ENCODE measurements at regions not wholly inside any gene's neighbourhood (a gene's known extent, or its start where the extent isn't known, plus 50 kb on each side); places are given as distances from the start of the nearest gene placed in this dataset.

DNA sequence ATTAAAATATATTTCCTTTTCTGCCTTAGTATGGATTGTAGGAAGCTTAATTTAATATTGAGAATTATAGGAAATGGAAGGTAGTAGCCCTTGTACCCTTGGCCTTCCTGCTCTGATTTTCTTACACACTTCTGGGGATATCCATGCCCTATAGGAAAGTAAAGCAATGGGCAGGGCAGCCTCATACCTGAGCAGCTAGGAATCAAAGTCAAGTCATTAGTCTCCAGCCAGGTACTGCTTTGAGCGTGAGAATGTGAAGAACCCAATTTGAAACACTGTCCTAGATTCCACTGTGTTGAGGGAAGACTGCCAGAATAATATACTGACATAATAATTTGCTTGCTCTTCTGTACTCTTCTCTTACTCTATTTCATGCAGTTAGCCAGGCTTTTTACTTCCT is 51.0 kb upstream of the L3MBTL3 start:
- no peak for DNase-seq (ENCODE audit: low spot score)

DNA sequence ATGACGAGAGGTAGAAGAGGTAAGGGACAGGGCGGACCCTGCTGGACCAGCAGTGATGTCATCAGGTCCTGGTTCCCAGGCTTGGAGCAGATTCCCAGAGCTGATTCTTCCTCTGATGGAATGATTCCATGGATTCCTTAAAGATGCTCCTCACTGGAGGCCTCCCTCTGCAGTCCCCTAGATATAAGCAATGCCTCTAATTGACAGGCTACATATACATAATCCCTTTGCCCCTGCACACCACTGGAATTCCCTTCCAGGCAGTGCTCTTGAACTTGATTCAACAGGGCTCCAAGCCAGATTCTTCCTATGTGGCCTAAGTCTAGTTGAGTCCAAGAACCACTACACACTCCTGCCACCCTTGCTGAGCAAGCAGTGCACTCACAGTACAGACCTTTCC is 52.3 kb upstream of the L3MBTL3 start:
- no peak for DNase-seq (ENCODE audit: low spot score)

DNA sequence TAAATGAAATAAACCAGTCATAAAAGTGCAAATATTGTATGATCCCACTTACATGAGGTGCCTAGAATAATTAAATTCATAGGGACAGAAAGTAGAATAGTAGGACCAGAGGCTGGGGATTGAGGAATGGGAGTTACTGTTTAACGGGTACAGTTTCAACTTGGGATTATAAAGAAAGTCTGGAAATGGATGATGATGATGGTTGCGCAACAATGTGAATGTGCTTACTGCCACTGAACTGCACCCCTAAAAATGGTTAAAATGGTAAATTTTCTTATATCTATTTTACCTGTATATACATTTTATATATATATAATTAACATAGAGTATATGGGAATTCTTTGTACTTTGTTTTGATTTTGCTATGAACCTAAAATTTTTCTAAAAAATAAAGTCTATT is 53.3 kb upstream of the L3MBTL3 start:
- no peak for DNase-seq (ENCODE audit: low spot score)

DNA sequence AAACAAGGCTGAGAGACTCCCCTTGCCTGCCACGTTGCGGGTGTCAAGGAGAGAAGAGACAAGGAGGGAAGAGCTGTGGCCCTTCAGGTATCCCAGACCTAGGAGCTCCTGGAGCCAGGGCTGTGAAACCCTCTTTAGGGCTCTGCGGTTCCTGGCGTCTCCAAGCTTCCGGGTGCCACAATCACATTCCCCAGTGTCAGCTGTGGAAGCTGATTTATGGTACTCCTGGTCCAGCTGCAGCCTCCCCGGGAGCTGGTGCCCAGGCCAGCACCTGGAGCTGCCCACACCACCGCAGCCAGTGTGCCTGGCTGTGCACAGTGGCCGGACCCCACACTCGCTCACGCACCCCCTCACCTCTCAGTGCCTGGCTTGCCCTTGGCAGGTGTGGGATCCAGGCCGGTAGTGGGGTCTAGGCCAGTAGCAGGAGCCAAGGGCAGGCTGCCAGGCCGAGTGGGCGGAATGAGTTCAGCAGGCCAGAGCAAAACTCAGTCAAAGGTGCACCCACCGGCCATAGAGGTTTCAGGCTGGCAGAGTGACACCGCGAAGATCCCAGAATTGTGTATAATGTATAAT is 58.9 kb upstream of the L3MBTL3 start:
- no peak for DNase-seq (ENCODE audit: low spot score)

DNA sequence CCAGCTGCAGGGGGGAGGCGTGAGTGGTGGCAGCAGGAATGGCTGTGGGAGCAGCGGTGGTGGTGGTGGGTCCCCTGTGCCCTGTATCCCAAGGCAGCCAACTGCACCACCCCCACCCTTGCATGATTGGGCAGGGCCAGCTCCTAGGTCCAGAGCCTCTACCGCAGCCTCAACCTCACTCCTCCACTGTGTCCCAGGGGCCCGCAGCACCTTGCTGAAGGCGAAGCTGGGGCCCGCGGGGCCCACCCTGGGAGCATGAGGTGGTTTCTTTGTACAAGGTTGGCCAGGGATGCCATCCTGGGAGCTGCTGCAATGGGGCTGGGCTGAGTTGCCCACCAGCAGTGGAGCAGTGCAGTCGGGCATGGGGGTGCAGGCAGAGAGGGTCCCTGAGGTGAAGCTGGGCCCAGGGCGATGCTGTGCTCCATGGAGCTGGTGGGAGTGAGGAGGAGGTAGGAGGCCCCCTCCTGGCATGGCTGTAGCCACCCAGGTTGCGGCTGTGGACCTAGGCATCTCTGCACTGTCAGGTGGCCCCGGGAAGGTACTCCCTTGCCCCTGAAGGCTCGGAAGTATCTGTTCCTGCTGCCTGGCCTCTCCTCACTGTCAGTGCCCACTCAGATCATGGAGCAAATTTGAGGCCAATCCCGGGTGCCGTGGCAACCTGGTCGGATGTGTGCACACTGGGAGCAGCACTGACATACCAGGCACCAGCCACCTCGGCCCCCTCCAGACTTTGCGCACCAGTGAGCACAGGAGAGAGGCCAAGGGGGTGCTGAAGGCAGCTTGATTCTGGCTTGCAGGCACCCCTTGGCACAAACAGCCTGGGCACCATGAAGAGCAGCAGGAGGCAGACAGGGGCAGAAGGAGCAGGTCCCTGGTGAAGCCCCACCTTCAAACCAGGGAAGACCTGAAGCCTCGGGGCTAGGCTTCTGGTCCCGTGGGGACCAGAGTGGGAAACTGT is 60.2 kb upstream of the L3MBTL3 start:
- no peak for DNase-seq (ENCODE audit: low spot score)

DNA sequence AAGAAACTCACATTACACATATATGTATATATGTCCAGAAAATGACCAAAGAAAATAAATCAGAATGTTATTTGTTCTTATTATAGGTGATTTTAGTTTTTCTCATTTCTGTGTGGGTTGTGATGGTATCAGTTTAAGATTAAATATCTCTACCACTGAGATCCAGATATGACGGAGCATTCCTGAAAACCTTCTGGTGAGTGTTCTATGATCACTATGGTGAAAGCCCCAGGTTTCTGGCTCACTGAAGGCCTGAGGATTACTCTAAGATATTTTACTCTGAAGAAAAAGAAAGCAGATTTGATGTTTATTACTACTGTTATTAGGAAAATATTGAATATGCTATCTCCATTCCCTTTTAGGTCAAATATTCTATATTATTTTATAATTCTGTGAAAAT is 62.8 kb upstream of the L3MBTL3 start:
- no peak for DNase-seq (ENCODE audit: low spot score)

DNA sequence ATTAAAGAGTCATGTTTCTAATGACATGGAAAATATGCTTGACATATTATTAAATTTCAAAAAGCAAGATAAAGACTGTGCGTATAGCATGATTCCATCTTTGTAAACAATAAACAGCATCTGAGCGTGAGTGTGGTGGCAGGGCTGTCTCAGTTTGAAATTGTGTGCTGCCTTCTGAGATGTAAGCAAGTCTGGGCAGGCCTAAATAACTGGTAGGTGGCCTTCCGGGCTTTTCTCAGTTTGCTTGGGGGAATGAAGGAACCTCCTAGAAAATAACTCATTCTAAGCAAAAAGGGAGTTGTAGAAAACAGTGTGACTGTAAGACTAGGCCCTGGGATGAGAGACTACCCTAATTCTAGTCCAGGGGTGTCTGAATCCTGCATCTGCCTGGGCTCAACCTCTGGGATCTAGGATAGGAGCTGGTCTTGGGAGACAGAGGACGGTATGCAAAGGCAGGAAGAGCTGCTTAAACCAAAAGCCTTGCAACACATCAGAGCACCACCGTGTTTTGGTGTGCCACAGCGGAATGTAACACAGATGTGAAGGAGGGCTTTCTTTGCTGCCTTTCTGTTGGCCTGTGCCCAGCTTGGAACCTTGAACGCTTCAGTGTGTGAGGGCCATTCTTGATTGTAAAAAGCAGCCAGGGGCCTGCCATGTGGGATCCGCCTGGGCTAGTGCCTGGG is 63.5 kb upstream of the L3MBTL3 start:
- no peak for DNase-seq (ENCODE audit: low spot score)

DNA sequence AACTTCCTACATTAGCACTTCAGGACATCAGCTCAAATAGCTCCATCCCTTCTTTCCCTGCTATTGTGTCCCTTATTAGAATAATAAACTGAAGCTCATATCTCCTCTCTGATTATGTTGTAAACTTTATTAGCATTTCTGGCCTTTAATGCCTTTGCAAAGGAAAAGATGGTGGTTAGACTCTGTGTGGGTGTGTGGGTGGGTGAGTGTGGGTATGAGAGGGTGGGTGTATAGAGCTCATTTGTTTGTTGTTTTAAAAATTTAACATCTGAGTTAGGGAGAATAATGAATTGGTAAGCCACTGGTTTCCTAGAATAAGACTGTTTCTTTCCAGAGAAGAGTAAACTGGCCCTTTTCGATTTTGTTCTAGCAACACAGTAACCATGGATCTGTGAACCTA is 70.6 kb upstream of the L3MBTL3 start:
- no peak for DNase-seq (ENCODE audit: low spot score)

DNA sequence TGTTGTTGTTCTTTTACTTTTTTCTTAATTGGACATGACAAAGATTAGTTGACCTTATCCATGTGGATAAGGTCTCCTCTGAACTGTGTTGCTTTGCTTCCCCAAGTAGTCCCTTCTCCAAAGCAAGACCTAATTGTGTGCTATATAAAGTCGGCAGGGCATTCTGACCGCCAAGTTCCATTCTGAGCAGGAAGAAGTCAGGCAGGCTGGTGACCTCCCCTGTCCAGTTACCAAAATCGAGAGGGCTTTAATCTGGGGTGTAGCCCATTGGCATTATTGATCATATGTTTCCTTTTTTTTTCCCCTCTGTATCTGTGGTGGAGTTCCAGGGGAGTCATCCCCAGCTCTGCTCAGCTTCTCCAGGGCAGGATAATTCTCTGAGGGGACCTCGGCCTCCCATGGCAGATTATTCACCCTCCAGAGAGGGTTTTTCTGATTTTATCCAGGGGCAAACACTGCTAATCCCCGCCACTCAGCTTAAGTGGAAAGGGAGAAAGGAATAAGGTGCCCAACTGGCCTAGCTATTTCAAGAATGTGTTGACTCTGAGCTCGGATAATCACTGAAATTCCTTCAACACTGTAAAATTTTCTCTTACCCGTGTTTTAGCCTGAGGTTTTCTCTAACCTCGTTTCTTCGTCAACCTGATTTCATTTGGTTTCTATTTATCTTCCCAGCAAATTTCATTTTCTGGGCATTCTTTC is 71.8 kb upstream of the L3MBTL3 start:
- no peak for DNase-seq (ENCODE audit: low spot score)

DNA sequence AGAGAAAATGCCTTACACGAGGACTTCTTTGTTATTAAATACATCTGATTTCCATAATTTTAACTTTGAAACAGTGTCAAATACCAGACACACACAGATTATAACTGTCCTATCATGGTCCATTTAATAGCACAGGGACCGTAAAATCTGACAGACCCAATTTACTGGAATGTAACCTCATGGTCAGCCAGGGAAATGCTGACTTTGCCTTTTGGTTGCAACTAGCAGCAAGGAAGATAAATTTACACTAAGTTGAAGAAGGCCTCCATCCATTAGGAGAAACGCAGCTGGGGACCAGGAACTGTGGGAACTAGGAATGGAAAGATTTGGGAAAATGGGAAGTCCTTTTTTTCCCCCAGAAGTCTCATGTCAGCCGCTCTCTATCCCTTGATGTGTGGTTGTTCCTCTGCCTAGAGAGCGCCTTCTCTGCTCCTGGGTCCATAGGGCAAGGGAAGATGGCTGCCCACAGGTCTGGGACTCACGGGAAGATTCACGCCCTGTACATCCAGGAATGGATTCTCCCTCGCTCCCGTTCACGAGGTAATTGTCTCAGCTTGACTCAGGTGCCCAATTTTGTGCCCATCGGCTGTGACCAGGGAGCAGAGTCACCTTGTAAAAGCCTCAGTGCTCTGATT is 74.6 kb upstream of the L3MBTL3 start:
- DNase-seq (ENCODE audit: low spot score), result no peak

DNA sequence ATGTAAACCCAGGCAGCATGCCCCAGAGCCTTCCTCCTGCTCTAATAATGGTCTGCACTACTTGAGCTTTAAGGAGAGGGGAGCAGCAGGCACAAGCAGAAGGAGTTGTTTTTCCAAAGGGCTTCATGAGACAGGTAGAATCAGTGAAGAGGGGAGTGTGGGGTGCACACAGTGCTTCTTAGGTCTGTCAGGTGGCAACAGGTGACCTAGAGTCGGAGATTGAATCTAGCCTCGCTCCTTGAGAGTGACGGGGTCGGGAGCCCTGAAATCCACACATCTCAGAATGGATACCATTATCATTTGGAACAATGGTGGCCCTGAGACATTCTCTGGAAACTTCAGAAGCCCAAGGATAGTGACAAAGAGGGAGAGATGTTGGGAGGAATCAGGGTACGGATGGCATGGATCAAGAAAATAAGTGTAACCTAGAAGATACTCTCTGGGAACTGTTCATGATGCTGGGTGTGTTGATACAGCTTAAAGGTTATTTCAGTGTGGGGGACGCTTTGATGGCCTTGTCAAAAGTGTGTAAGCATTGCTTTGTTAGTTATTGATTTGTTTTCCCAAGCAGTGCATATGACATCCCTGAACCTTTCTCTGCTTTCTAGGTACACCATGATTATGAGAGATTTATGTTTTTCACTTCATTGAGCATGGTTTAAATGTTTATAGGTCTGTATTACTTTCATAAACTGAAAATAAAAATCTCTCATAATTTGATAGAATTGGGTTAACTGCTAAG is 77.8 kb upstream of the L3MBTL3 start:
- DNase-seq (ENCODE audit: low spot score), result no peak

DNA sequence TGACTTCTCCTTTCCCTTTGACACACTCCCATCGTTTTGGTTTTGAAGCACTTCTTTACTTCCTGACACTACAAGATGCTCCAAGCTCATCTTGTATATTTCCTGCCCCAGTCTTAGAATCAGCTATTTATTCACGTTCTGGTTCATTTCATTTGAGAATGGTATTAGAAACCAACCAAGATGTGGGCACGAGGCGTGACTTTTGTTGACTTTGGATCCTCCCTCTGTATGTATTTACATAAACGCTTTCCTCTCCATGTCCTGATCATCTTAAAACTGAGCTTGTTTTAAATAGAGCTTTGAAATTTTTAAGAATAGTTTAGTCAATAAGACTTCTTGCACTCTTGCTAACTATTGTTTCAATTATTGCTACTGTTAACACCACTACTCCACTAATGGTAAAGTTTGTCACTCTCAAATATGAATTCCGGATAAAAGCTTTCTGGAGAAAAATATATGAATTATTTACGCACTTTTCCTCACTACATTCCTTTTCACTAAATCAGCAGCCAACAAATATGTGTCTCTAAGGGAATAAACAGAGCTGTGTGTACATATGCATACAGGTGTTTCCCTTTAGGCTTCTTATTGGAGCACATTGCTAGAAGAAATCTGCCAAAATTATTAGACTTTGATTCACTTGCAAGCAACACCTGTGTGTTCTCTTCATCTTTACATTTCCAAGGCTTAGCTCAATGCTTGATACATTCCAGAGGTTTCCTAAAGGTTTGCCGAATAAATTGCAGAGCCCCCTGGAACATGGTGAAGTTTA is 77.3 kb upstream of the TMEM244 start:
- DNase-seq (ENCODE audit: low spot score), result no peak

DNA sequence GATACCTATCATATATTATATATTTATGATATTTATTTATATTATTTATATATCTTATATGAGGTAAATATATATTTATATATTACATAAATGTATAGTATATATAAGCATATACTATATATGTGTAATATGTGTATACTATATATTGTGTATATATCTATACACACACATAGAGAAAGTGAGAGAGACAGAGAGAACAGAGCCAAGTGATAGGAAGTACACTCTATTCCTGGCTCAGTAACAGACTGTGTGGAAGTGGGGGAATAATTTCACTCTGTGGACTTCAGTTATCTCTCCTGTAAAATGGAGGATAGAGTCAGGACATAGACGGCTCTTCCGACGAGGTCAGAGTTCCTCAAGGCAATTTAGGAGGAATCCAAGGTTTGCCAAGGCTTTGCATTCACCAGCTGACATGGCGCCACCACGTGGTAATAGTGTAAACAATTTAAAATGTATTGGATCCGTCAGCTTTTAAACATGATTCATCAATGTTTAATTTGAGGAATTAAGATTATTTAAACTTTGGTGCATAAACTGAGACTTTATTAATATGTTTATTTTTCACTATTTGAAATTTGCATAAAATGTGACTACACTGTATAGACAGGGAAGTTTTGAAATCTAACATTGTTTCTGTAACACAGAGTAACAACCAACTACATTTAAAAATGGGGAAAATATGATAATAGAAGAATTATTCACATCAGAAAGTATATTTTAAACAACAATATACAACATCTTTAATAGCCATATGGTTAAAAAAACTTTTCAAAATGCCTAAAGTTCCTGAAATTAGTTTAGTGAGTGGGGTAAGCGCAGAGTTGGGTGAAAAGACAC is 75.4 kb upstream of the TMEM244 start:
- peak; percentile 59 for DNase-seq (ENCODE audit: low spot score)

DNA sequence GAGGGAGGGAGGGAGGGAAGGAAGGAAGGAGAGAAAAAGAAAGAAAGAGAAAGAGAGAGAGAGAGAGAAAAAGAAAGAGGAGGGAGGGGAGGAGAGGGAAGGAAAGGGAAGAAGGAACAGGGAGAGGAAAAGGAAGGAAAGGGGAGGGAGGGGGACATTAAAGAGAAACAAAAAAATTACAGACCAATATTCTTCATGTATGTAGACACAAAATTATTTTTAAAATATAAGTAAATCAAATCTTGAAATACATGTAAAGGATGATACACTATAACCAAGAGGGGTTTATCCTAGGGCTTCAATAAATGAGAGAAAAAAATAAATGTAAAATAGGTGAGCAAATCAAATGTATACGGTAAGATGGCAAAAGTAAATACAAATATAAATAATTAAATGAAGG is 71.2 kb upstream of the TMEM244 start:
- DNase-seq (ENCODE audit: low spot score), result no peak

DNA sequence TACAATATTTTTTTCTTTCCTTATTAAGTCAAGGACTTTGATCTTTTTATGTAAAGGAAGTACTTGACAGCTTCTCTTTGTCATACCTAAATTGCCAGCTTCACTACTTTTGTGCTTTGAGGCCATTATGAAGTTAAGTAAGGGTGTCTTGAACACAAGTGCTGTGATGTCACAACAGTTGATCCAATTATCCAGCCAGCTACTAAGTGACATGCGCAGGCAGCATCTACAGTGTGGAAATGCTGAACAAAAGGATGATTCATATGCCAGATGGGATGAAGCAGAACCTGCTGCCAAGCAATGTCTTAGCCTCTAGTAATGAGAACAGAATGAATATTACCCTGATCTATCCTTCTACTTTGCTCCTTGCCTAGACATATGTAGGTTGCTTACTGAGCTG is 68.3 kb upstream of the TMEM244 start:
- peak; percentile 3 for DNase-seq (ENCODE audit: low spot score)

DNA sequence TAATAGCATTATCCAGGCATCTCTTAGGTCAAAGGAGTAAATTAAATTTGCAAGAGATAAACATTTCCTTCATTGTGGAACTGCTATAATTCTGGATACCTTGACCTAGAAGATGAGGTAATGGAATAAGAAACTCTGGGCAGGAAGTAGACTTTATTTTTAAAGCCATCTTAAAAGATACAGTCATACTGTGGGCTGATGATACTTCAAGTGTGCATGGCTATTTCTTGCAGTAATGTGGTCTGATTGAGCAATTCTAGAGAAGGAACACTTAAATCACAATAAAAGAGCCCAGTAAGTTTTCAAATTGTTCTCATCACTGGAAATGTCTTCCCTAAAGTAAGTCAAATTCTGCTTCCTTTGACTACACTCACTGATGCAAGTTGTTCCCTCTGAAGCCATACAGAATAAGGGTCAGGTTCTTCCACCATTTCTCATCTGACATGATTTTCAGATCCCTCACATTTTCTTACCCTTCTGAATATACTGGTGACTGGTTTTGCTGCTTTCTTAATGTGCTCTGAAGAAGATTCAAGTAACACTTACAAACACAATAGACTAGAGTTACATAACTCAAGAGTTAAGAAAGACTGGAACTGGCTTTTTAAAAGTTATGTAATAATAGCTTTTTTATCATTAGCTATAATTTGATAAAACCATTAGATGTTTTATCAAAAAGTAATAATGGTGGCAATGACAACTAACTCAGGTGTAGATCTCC is 62.6 kb upstream of the TMEM244 start:
- DNase-seq (ENCODE audit: low spot score), result no peak

DNA sequence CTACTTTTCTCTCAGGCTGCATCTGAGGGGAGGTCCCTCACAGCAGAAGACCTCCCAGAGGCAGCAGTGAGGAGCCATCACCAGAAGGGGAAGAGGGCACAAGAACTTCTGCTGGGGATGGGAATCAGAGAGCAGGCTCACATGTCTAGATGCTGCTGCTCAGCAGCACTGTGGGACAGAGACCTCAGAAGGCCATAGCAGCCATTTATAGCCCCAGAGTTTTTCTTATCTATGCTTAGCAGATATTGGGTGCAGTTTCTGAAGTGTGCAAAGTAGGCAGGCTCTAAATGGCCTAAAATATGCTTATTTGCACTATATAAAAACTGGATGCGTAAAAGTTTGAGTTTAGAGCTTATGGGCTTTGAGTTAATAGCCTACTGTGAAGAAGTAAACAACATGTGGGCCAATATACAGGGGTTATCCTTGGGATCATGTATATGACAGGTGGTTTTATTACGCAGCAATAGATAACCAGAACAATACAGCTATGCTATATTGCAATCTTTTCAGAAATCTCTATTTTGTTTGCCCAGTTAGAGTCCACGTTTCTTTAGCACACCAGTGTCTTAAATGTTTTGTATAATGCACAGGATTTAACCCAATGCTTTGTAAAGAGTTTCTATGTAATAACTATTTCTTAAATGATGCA is 60.2 kb upstream of the TMEM244 start:
- DNase-seq (ENCODE audit: low spot score), result no peak
